GM21825 (cell line): ENCODE measurements at regions not wholly inside any gene's neighbourhood (a gene's known extent, or its start where the extent isn't known, plus 50 kb on each side); places are given as distances from the start of the nearest gene placed in this dataset.
"Not testable (repeated sequence)": the region's sequence is repeated elsewhere in the genome, so short reads cannot be mapped to it uniquely, and the experiment has no call there.

Source experiments
- ATAC-seq: cut with Tn5 transposase; IDR thresholded peaks from one replicate; pipeline ENCODE4 v1.9.1; 2021; ENCODE audit warnings: mild to moderate bottlenecking, moderate library complexity; ENCODE audit not compliant: unreplicated experiment

DNA sequence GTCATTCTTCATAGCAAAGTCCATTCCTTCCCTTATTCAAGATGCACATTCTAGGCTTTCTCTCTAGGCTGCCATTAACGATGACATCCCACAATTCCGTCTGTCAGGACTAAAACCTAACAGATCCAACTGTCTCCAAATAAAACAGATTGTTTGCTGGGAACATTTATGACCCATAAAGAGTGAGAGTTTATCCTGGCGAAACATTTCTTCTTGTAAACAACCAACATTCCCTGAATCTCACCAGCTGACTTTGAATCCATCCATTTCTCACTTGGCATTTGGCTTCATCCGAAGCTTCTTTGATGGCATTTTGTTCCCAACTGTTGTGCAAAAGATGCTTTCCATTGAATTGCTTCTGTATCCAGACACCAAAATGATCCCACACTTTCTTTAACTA lies 93.1 kb downstream of the OLIG3 start:
- no peak for ATAC-seq

DNA sequence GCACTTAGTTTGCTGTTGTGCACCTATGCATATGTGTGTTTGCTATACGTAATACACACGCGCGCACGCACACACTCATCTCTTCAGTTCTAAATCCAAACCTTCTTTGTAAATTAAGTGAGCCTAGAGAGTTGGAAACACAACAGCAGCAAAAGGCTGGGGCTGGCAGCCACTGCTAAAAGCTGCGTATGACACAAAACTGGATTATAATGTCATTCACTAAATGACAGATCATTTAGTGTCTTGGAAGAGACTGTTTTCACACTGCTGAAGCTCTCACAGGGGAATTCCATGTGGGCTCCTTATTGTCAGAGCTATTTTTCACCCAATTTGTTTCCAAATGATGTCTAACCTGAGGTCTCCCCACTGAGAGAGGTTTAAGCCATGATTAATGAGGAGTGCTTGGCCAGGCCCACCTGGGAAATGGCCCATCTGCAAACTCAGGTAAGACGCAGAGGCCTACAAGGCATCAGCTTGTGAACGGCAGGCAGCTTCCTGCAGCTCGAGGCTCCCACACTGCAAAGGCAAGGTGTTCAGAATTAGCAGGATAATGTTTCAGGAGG lies 94.2 kb downstream of the OLIG3 start:
- no peak for ATAC-seq

DNA sequence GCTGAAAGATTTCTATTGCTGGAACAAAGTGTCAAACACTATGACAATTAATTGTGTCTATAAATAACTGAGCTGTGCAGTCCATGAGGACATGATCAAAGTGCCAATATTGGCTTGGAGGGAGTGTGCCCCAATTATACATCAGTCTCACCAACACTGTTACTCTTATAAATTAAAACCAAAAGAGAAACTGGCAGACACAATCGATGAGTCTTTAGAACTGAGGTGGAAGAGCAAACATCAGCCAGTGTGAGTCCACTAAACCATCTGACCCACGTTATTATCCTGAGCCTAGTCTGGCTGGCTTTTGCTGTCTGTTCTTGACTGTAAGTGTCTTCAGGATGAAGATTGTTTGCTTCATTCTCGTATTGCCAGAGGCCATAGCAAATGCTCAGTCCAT lies 98.9 kb downstream of the OLIG3 start:
- no peak for ATAC-seq

DNA sequence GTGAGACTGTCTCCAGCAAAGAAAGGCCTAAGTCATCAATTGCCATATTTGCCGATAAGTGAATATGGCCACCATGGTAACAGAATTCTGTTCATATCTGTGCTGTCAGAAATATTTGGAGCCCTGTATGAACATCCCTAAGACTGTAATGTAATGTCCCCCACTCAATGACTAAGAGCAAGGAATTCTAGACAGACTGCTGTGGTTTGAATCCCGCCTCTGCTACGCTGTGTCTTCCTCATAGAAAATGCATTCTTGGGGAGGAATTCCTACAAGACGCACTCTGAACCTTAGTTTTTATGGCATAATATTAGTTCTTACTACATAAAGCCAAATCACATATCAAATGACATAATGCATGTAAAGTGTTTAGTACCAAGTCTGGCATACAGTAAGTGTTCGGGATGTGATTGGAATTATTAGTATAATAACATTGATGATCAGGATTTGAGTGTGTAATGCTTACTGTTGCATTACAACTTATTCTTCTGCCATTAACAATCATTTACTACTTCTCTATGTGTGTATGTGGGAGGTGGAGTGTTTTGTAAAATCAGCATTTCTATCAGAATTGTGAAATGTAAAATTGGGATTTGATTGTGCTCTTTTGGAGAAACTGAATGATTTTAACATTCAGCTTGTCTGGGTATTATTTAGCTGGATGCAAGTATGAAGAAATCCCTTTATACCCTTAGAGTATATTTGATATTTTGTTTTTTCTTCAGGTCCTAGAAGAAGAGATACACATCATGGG lies 103.0 kb downstream of the OLIG3 start:
- no peak for ATAC-seq

DNA sequence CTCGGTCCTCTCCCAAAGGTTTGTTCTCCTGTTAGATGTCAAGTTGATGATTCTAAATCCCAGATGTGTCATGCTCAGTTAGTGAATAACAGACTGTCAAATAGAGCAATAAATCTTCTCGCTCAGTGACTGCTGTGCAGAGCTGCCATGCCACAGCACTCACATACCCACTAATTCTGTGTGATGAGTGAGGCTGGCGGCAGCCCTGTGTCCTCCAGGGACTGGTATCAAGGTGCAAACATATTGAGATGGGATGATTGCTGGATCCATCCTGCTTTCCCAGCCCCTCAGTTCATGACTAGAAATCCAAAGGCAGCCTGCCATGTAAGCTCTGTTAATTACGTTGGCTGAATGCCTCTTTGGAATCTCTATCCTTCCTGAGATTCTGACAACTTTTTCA lies 103.9 kb downstream of the OLIG3 start:
- no peak for ATAC-seq

DNA sequence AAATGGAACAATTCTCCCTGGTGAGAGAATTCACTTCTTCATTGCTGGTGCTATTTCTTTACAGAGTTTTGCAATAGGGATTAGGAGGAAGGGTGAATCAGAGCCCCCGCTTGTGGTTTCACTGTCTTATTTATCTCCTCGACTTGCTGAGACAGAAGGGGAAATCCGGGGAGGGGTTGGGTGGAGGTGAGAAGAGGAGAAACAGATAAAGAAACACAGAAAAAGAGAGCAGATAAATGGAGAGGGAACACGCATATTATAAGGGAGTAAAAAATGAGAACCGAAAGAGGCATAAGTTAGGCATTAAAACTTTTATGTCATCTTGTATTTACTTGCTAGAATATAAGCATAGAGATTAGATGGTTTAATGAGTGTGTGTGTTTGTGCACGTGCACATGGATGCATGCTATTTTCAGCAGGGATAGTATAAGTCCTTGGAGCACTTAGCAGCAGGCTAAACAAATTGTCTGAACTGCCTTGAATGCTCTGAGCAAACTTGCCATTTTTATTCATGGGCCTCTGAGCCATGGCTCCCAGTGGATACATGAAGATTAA lies 105.0 kb downstream of the OLIG3 start:
- peak; percentile 76 for ATAC-seq

GRCh38 chr6:137387096-137387764 lies 107.0 kb downstream of the OLIG3 start:
- no peak for ATAC-seq

- not testable (repeated sequence) for ATAC-seq
These were observed 110.9 kb downstream of the OLIG3 start for GRCh38 chr6:137383287-137383686.

- no peak for ATAC-seq
These were observed 116.2 kb downstream of the OLIG3 start for GRCh38 chr6:137378090-137378369.

- no peak for ATAC-seq
These were observed 120.9 kb downstream of the OLIG3 start for GRCh38 chr6:137373296-137373695.

GRCh38 chr6:137372532-137372931 lies 121.7 kb downstream of the OLIG3 start:
- no peak for ATAC-seq

DNA sequence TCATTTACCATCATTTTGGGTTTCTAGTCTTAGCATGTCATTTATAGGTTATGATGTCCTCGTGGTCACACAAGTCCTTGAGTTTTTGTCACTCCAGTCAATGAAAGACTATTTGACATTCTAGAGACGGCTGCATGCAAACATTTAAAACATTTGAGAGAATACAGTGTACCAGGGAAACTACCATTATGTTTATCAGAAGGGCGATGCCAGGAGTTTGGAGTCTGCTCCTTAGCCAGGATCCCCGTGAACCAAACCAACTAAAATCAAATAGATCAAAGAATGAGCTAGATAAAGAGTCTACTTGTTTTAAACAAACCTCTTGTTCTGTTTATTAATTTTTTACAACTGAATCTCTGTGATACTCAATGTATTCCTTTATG lies 122.6 kb downstream of the OLIG3 start:
- no peak for ATAC-seq

GRCh38 chr6:137370871-137371633 lies 123.1 kb downstream of the OLIG3 start:
- ATAC-seq = peak; percentile 81

DNA sequence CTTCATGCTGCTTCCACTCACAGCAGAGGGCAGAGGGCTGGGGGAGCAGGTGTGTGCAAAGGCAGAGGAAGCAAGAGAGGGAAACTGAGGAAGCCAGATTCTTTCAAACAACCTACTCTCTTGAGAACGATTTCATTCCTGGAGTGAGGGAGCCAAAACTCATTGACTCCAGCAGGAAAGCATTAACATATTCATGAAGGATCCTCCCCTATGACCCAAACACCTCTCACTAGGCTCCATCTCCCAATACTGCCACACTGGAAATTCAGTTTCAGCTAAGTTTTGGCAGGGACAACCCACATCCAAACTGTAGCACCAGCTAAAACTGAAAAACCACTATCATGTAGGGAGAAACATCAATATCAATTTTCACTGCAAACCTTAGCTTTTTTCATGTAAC lies 125.1 kb downstream of the OLIG3 start:
- no peak for ATAC-seq

DNA sequence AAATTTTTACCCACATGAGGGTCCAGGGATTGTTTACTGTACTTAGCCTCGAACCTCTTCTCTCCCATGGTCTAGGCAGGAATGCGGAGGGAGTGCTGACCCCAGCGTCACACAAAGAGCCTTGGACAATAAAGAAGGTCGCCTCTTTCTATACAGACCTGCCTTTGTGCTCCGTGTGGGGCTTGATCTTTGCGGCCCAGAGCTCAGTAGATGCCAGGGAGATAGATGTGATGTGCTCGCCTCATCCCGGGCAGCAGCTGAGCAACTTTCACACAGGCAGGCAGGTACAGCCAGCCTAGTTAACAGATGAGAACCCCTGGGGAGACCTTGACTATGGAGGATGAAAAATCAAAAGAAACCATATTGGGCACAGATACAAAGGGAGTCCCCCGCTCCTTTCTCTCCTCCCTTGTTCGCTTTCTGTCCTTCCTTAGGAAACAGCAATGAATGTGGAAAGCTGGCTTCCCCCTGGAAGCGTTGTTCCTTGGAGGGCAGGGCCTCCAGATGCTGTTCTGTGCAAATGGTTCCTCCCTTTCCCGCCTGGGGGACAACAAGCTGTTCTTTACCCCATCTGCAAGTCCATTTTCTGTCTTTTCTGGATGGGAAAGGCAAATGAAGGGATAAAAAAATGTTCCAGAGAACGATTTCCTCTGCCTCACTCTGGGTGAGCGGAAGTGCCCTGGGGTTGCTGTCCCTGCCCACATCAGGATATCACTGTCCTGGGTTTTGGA lies 128.3 kb downstream of the OLIG3 start:
- no peak for ATAC-seq

DNA sequence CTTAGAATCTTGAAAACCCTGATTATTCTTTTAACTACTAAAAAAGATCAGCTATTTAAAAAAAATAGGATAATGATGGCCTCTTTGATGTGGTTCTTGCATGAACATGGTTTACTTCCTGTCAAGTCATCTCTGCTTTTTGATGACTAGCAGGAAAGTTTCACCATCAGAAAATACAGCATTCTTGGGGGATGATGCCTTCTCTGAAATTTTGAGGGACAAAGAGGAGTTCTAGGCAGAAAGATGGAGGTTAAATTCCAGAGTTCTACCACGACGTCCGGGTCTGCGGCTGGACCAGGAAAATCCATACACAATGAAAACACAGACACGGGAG lies 130.4 kb downstream of the OLIG3 start:
- ATAC-seq = no peak

DNA sequence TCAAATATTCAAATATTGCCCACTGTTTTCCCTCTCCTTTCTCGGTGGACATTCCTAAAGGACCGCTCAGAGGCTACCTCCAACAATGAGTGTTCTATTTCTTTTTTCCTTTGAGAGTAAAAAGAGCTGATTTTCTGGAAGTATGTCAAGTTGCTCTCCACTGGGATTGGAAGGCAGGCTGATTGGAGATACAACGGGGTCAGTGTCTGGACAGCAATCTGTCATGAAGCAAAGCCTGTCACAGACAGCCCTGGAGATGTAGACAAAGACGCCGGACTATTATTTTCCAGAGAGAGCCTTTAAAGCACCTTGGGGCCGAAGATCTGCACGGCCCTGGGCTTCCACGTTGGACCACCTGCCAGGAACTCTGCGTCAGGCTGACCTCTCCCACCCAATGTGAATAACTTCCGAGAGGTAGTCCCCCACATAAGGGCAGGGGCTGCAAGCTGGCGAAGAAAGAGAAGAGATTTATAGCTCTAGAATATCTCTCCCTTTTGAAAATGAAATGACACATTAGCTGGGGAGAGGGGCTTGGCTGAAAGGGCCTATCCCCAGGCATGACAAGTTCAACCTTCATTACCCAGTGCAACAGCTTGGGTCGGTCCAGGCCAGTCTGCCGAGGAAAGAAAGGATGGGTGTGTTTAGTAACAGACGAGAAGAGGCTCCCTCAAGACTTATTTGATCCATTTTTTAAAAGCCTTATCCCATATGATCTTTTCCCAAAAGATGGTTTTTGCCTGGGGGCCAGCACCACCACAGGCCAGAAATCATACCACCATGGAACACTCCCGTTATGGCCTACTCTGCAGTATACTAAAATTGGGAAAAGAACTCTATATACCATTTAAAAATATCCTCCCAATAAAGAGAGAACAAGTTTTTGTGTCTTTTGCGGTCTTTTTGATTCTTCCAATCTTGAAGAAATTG lies 131.1 kb downstream of the OLIG3 start:
- no peak for ATAC-seq

- ATAC-seq = no peak
These were observed 132.5 kb downstream of the OLIG3 start for GRCh38 chr6:137361701-137362100.

GRCh38 chr6:137358273-137358672 lies 135.9 kb downstream of the OLIG3 start:
- no peak for ATAC-seq

GRCh38 chr6:137357948-137358266 lies 136.3 kb downstream of the OLIG3 start:
- ATAC-seq = no peak
